Osteocyte (in vitro differentiated cells): ENCODE measurements at regions not wholly inside any gene's neighbourhood (a gene's known extent, or its start where the extent isn't known, plus 50 kb on each side); places are given as distances from the start of the nearest gene placed in this dataset.

Experiments
- DNase-seq: peaks from one replicate; pipeline ENCODE4 v3.0.0; 2021; ENCODE audit warnings: mixed read lengths; ENCODE audit not compliant: unreplicated experiment; ENCODE audit errors: extremely low spot score
- H3K27ac Mint-ChIP-seq: one replicate; pipeline ENCODE4 v1.8.0; 2021; ENCODE audit warnings: mild to moderate bottlenecking, mixed read lengths; ENCODE audit not compliant: unreplicated experiment
- H3K27me3 Mint-ChIP-seq: one replicate; pipeline ENCODE4 v1.8.0; 2021; ENCODE audit warnings: mixed read lengths; ENCODE audit not compliant: unreplicated experiment
- H3K36me3 Mint-ChIP-seq: one replicate; pipeline ENCODE4 v1.8.0; 2021; ENCODE audit warnings: mixed read lengths; ENCODE audit not compliant: unreplicated experiment
- H3K4me1 Mint-ChIP-seq: one replicate; pipeline ENCODE4 v1.8.0; 2021; ENCODE audit warnings: mixed read lengths; ENCODE audit not compliant: unreplicated experiment
- H3K4me3 Mint-ChIP-seq: one replicate; pipeline ENCODE4 v1.8.0; 2021; ENCODE audit warnings: mild to moderate bottlenecking, moderate library complexity, mixed read lengths; ENCODE audit not compliant: unreplicated experiment
- H3K9me3 Mint-ChIP-seq: one replicate; pipeline ENCODE4 v1.8.0; 2021; ENCODE audit warnings: mixed read lengths; ENCODE audit not compliant: unreplicated experiment
- TF ChIP-seq, protein P1 (sequence below): fragments of 200-600 bp; sonication (generic); IDR thresholded peaks from 2 replicates; pipeline ENCODE4 v1.5.0; 2021; ENCODE audit warnings: antibody characterized with exemption, mild to moderate bottlenecking, moderate library complexity

- H3K4me1 Mint-ChIP-seq = no peaks in the 10 kb centered on the region
- H3K27me3 Mint-ChIP-seq = no peaks in the 10 kb centered on the region
- no peak overlapping the region for H3K27ac Mint-ChIP-seq
- DNase-seq = no peak
- H3K36me3 Mint-ChIP-seq = no peaks in the 10 kb centered on the region
- H3K4me3 Mint-ChIP-seq = no peak overlapping the region
- H3K9me3 Mint-ChIP-seq = peaks cover 15% of the 10 kb centered on the region
- TF ChIP-seq, protein P1, sequence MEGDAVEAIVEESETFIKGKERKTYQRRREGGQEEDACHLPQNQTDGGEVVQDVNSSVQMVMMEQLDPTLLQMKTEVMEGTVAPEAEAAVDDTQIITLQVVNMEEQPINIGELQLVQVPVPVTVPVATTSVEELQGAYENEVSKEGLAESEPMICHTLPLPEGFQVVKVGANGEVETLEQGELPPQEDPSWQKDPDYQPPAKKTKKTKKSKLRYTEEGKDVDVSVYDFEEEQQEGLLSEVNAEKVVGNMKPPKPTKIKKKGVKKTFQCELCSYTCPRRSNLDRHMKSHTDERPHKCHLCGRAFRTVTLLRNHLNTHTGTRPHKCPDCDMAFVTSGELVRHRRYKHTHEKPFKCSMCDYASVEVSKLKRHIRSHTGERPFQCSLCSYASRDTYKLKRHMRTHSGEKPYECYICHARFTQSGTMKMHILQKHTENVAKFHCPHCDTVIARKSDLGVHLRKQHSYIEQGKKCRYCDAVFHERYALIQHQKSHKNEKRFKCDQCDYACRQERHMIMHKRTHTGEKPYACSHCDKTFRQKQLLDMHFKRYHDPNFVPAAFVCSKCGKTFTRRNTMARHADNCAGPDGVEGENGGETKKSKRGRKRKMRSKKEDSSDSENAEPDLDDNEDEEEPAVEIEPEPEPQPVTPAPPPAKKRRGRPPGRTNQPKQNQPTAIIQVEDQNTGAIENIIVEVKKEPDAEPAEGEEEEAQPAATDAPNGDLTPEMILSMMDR = no peak
These were observed 281.0 kb downstream of the RASEF start for GRCh38 chr9:82781921-82782392.

GRCh38 chr9:82783045-82783444 lies 279.9 kb downstream of the RASEF start:
- Mint-ChIP-seq H3K36me3 (no peaks in the 10 kb centered on the region), H3K27ac (no peak overlapping the region), H3K9me3 (peaks cover 9% of the 10 kb centered on the region), H3K27me3 (no peaks in the 10 kb centered on the region), H3K4me3 (no peak overlapping the region), H3K4me1 (no peaks in the 10 kb centered on the region)
- TF ChIP-seq, protein P1 = no peak
- DNase-seq = no peak

DNA sequence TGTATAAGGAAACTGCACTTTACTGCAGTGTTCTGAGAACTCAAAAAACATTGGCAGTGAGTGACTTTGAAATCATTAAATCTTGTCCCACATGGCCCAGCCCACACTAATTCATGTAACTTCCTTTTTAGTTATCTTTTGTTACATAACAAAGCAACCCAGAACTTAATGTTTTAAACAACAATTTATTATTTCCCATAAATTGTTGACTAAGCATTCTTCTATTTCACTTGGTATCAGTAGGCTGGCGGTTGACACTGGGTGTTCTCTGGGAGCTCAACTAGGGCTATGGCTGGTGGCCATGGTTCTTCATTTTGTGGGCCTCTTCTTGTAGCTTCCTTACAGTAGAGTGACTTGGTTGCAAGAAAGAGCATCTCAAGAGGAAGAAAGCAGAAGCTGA lies 278.4 kb downstream of the RASEF start:
- Mint-ChIP-seq H3K4me3 (no peak overlapping the region), H3K4me1 (no peaks in the 10 kb centered on the region), H3K27me3 (no peaks in the 10 kb centered on the region), H3K9me3 (peaks cover 15% of the 10 kb centered on the region), H3K36me3 (no peaks in the 10 kb centered on the region), H3K27ac (no peak overlapping the region)
- TF ChIP-seq, protein P1 = no peak
- no peak for DNase-seq

GRCh38 chr9:82789155-82789824 lies 273.7 kb downstream of the RASEF start:
- no peaks in the 10 kb centered on the region for H3K4me1 Mint-ChIP-seq

DNA sequence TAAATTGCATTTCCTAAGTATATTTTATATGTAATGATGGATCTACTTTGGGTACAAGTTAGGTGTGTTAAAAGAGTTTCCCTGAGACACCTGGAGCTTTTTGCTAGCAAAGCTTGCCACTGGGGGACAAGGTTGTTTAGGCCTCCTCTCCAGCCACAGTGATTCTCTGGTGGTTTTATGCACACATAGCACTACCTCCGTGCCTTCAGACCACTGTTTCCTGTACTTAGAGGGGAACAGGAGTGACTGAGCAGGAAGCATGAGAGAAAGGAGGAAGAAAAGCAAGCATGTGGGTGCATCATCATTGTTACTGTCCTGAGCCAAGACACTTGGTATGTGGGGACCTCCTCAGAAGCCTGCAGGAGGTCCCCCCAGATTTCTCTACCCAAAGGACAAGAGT lies 272.1 kb downstream of the RASEF start:
- no peak for DNase-seq
- no peak overlapping the region for H3K4me3 Mint-ChIP-seq
- no peaks in the 10 kb centered on the region for H3K27me3 Mint-ChIP-seq
- peaks cover 5% of the 10 kb centered on the region for H3K9me3 Mint-ChIP-seq
- TF ChIP-seq, protein P1 = no peak
- no peaks in the 10 kb centered on the region for H3K4me1 Mint-ChIP-seq
- no peak overlapping the region for H3K27ac Mint-ChIP-seq
- no peaks in the 10 kb centered on the region for H3K36me3 Mint-ChIP-seq

More at GRCh38 chr9:82789155-82789824, 273.7 kb downstream of the RASEF start:
- H3K36me3 Mint-ChIP-seq = no peaks in the 10 kb centered on the region
- no peak overlapping the region for H3K4me3 Mint-ChIP-seq
- TF ChIP-seq, protein P1 = no peak
- no peak for DNase-seq
- H3K27me3 Mint-ChIP-seq = no peaks in the 10 kb centered on the region
- H3K27ac Mint-ChIP-seq = no peak overlapping the region
- peaks cover 15% of the 10 kb centered on the region for H3K9me3 Mint-ChIP-seq
